HG02623 (cell line): ENCODE measurements at regions not wholly inside any gene's neighbourhood (a gene's known extent, or its start where the extent isn't known, plus 50 kb on each side); places are given as distances from the start of the nearest gene placed in this dataset.
"Not testable (repeated sequence)": the region's sequence is repeated elsewhere in the genome, so short reads cannot be mapped to it uniquely, and the experiment has no call there.

Source experiments
- ATAC-seq: cut with Tn5 transposase; IDR thresholded peaks from one replicate; pipeline ENCODE4 v1.9.1; 2021; ENCODE audit warnings: moderate library complexity; ENCODE audit not compliant: unreplicated experiment

GRCh38 chr7:69276011-69276729 is 322.1 kb upstream of the AUTS2 start:
- ATAC-seq, result no peak

- ATAC-seq, result no peak
Measured at GRCh38 chr7:69277366-69277765, 320.9 kb upstream of the AUTS2 start.

DNA sequence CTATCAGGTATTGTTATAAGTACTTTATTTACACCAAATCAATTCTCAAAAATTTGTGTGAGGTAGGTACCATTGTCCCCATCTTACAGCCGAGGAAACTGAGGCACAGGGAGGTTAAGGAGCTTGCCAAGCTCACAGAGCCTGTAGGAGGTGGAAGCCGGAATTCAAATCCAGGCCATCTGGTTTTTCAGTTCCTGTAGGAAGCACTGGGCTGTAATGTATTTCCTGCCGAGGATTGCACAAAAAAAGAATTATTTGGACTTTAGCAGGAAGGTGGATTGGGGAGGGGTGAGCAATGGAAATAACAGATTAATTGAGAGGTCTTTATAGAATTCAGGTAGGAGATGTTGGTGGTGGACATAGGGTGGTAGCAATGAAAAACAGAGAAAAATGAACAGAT is 315.3 kb upstream of the AUTS2 start:
- no peak for ATAC-seq

DNA sequence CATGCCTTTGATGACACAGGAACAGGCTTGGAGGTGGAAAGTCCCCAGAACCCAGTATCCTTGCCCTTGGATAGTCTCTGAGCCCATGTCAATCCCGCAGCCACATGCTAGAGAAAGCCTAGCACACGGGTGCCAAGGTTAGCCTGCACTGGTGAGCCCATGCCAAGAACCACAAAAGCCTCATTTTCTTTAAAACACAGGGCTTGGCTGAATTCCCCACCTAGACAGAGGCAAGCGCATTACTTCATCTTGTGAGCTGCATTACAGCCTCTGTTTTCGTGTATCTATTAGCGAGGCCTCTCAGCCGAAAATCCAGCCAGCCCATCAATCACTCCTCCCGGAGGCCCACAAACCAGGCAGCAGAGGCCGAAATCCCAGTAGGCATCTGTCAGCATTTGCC is 314.9 kb upstream of the AUTS2 start:
- no peak for ATAC-seq

DNA sequence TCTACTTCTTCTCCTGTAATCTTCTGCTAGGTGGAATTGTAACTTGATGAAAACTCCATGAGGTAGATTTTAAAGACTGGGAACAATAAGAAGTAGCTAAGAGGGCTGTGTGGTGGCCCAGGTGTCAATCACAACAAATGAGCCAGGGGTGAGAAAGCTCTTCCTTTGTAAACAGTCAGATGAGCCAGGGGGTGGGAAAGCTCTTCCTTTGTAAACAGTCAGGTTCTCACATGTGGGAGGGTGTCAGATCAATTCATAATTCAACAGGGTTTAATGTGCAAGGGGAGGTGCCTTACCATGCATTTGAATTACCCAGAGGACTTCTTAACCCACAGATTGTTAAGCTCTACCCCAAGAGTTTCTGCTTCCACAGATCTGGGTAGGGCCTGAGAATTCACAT is 312.4 kb upstream of the AUTS2 start:
- no peak for ATAC-seq

- no peak for ATAC-seq
Measured at GRCh38 chr7:69295977-69296376, 302.3 kb upstream of the AUTS2 start.

DNA sequence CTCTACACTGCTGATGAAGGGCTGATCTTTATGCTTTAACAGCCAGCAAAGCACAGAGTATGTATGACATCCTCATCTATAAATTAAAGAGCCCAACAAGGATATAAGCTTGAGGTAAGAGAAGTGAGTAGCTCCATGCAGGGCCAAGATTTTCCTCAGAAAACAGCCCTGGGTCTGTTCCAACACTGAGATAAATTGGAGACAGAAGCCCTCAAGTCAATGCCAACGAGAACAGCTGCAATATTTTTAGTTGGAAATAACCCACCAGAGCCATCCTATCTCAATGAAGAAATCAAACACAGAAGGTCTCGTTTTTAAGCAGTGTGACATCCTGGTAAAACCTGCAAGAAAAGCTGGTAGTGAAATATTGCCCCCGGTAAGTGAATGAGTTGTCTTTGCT is 297.0 kb upstream of the AUTS2 start:
- ATAC-seq, result no peak

DNA sequence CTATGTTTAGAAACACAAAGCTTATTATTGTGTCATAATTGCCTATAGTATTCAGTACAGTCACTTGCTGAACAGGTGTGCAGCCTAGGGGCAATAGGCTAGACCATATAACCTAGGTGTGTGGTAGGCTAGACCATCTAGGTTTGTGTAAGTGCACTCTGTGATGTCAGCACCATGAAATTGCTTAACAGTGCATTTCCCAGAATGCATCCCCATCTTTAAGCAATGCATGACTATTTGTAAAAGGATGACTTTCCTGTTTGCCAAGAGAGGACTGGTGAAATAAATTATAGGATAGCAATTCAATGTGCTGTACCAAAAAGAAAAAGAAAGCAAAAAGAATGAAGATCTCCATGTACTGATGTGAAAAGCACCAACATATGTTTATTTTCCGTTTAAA is 288.7 kb upstream of the AUTS2 start:
- ATAC-seq, result no peak

DNA sequence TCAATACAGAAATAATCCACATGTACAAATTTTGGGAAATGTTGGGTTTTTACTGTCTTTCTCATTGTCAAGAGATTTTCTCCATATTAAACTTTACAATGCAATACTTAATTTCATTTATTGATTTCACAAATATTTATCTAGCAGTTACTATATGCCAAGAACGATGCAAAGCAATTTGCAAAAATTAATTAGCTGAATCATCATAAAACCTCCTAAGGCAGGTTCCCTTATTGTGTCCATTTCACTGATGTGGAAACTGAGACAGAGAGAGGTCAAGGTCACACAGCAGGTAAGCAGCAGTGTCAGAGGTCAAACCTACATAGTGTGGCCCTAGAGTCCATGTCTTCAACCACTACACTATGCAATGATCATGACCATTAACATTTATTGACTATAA is 286.8 kb upstream of the AUTS2 start:
- ATAC-seq, result no peak

DNA sequence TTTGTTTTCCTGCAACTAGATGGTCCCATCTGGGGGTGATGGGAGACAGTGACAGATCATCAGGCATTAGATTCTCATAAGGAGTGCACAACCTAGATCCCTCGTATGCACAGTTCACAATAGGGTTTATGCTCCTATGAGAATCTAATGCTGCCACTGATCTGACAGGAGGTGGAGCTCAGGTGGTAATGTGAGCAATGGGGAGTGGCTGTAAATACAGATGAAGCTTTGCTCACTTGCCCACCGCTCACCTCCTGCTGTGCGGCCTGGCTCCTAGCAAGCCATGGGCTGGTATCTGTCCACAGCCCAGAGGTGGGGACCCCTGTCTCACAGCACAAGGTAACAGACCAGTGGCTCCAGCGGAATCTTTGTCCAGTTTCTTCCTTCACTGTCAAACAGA is 284.4 kb upstream of the AUTS2 start:
- ATAC-seq, result not testable (repeated sequence)

- ATAC-seq, result no peak
Measured at GRCh38 chr7:69318794-69319193, 279.5 kb upstream of the AUTS2 start.

- ATAC-seq, result no peak
Measured at GRCh38 chr7:69328516-69328915, 269.8 kb upstream of the AUTS2 start.

DNA sequence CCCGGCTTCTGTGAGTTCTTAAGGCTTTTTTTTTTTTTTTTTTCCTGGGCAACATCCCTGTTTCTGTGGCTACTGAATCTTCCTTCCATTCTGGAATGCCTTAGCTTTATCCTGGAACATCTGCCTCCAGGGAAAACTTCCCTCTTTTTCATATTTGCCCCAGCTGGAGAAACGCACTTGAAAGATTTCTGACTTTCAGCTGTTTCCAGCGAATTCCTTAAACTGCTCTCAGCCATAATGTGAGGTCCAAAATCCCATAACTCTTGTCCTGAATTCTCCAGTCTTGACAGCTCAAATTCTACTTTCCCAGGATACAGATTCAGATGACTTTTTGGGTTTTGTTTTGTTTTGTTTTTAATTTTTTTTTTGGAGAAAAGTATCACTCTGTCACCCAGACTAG is 263.6 kb upstream of the AUTS2 start:
- ATAC-seq, result no peak

GRCh38 chr7:69335331-69335730 is 262.9 kb upstream of the AUTS2 start:
- no peak for ATAC-seq

GRCh38 chr7:69336976-69337375 is 261.3 kb upstream of the AUTS2 start:
- ATAC-seq, result no peak

DNA sequence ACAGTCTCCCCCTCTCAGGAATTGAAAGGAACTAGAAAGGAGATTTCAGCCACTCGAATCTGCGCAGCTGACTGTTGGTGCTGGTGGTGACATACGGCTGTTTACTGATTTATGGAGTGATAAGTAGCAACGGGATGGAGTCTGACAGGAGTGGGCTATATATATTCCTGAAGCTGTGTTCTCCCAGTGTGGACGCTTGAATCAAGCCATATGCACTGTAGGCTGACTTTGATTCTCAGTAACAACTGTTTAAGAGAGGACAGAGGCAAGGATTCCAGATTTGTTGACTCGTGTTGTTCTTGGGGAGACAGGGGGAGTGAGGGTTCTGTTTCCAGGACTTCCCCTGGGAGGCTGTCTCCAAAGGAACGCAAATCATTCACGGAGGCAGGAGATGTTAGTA is 260.1 kb upstream of the AUTS2 start:
- ATAC-seq, result no peak

DNA sequence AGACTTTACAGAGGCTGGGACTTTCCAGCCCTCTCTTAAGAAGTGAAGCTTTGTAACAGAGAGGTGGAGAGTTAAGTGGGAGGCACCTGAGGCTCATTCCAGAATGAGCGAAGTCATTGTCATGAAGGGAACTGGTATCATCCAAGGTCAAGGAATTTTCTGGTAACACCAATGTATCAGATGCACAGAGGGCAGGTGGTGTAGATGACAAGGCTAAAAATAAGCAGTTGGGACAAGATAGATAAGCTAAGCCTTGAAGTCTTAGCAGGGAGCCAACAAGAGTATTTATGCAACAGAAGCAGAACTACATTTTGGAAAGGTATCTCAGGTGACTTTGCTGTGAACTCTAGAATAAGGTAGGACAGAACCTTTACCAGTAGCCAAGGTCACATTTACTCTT is 257.0 kb upstream of the AUTS2 start:
- ATAC-seq, result no peak

GRCh38 chr7:69342154-69342884 is 256.0 kb upstream of the AUTS2 start:
- no peak for ATAC-seq

GRCh38 chr7:69349291-69349690 is 249.0 kb upstream of the AUTS2 start:
- no peak for ATAC-seq

DNA sequence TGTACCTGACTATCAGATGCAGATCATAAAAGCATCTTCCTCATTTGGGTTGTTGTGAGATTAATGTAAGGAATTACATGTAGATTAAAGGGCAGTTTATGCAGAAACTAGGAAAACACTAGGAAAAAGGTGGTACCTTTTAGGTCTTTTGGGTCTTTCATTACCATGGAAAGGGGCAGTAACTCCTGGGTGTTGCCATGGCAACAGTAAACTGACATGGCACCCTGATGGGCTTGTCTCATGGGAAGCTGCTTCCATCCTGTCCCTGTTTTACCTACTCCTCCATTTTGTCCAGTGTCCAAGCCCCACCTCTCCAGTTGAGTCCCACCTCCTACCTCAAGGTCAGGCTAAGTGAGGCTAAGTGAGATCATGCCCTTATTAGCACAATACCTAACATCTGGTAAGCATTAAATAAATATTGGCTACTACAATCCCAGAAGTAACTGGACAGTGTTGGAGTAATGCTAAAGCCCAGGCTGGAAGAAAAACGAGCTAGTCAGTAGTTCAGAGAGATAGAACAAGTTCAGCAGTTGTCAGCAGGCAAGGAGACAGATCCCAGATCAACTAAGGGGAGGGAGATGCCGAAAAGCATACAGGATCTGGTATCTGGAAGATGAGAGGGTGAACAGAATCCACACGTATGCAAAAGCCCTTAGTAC is 240.0 kb upstream of the AUTS2 start:
- ATAC-seq, result no peak

GRCh38 chr7:69359003-69359700 is 239.1 kb upstream of the AUTS2 start:
- ATAC-seq, result no peak

DNA sequence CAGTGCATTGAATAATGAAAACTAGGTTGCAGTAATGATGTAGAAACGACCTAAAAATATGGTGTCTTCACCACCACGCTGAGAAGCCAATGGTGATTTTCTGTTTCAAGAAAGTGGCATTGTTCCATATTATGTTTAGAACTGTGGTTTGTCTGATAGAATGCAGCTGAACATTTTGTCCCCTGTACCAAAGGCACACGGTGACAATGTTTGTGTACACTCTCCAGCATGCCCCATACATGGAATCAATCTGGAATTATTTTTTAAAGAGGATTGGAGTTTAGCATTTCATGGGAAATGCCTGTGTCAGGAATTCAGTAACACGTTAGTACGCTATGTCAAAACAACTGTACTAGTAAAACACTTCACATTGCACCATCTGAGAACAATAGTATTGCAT is 237.4 kb upstream of the AUTS2 start:
- no peak for ATAC-seq
